HG03342 (cell line): ENCODE measurements at regions not wholly inside any gene's neighbourhood (a gene's known extent, or its start where the extent isn't known, plus 50 kb on each side); places are given as distances from the start of the nearest gene placed in this dataset.

Source experiments
- ATAC-seq: cut with Tn5 transposase; IDR thresholded peaks from one replicate; pipeline ENCODE4 v1.9.1; 2021; ENCODE audit warnings: mild to moderate bottlenecking, moderate library complexity; ENCODE audit not compliant: unreplicated experiment

GRCh38 chr1:235011599-235012435 is 116.8 kb downstream of the TOMM20 start:
- ATAC-seq: peak; percentile 75

- no peak for ATAC-seq
Observed at GRCh38 chr1:235011064-235011598, 117.5 kb downstream of the TOMM20 start.

GRCh38 chr1:235009561-235010306 is 118.9 kb downstream of the TOMM20 start:
- ATAC-seq: no peak

- ATAC-seq: no peak
Observed at GRCh38 chr1:235009074-235009473, 119.6 kb downstream of the TOMM20 start.

- ATAC-seq: no peak
Observed at GRCh38 chr1:235008239-235008638, 120.4 kb downstream of the TOMM20 start.

GRCh38 chr1:235006816-235007215 is 121.8 kb downstream of the TOMM20 start:
- no peak for ATAC-seq

GRCh38 chr1:235006132-235006721 is 122.4 kb downstream of the TOMM20 start:
- no peak for ATAC-seq

- ATAC-seq: no peak
Observed at GRCh38 chr1:235004840-235005391, 123.7 kb downstream of the TOMM20 start.

- ATAC-seq: no peak
Observed at GRCh38 chr1:235004276-235004675, 124.4 kb downstream of the TOMM20 start.

- ATAC-seq: no peak
Observed at GRCh38 chr1:235002706-235003300, 125.8 kb downstream of the TOMM20 start.

GRCh38 chr1:234999513-234999940 is 129.1 kb downstream of the TOMM20 start:
- ATAC-seq: no peak

- no peak for ATAC-seq
Observed at GRCh38 chr1:234997896-234998741, 130.5 kb downstream of the TOMM20 start.

GRCh38 chr1:234997201-234997895 is 131.3 kb downstream of the TOMM20 start:
- ATAC-seq: no peak

GRCh38 chr1:234996245-234996757 is 132.3 kb downstream of the TOMM20 start:
- no peak for ATAC-seq

- ATAC-seq: no peak
Observed at GRCh38 chr1:234994436-234995295, 134.0 kb downstream of the TOMM20 start.

- no peak for ATAC-seq
Observed at GRCh38 chr1:234992065-234992464, 136.6 kb downstream of the TOMM20 start.

- no peak for ATAC-seq
Observed at GRCh38 chr1:234990874-234991801, 137.5 kb downstream of the TOMM20 start.
